ENCODE measurements at regions not wholly inside any gene's neighbourhood (a gene's known extent, or its start where the extent isn't known, plus 50 kb on each side); places are given as distances from the start of the nearest gene placed in this dataset.

DNA sequence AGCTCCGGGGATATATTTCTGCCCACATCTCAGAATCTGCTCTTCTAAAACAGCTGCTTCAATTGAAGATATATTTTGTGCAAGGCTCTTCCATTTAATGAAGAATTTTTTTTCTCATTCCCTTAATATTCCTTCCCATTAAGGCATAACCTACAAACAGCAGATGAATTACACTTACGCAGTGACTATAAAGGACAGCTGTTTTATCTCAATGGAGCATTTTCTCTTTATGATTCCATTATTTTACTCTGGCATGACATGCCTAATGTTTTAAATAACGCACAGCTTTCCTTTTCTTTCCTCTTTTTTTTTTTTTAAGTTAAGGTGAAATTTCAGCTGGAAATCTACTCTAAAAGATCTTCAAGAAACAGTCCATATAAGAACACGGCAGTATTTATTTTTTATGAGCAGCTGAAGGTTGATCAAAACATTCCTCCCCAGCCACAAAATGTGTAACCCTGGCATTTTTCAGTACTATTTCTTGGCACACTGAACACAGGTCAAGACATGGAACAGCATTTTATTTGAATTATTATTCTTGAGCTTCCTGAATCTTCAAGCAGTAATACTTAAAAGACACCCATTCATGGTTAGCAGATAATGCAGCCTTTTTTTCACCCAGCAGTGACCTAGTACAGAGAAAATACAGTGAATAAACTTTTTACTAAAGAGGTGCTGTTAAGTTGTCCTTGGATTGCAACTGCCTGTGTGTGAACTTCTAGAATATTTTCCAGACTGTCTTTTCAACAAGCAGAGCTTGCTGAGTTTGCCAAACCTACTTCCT is 118.1 kb upstream of the FOXN3 start:
- no peak overlapping the region for H2AFZ ChIP-seq
- no peaks in the 10 kb centered on the region for H3K79me2 ChIP-seq (ENCODE audit: low read depth)
- no peaks in the 10 kb centered on the region for H3F3A ChIP-seq (ENCODE audit: insufficient read depth, low read depth)
- no peak overlapping the region for H3K4me2 ChIP-seq
- H3K9me2 ChIP-seq (ENCODE audit: insufficient read depth): no peaks in the 10 kb centered on the region
- DNase-seq: no peak
- intact Hi-C loops (cut with micrococcal nuclease; ENCODE audit: unreplicated experiment): no loop called here
- no peaks in the 10 kb centered on the region for H3K9me3 ChIP-seq (ENCODE audit: insufficient read depth, low read depth)
- no peaks in the 10 kb centered on the region for H3K36me3 ChIP-seq (ENCODE audit: low read depth)
- POLR2A ChIA-PET (ENCODE audit: unreplicated experiment): no interaction called here
- BruUV-seq (replicated peaks): no TSS peak
- H4K20me1 ChIP-seq (ENCODE audit: insufficient read depth): no peaks in the 10 kb centered on the region
- no peak overlapping the region for H3K4me3 ChIP-seq
- no peaks in the 10 kb centered on the region for H3K4me1 ChIP-seq (replicated peaks; ENCODE audit: insufficient read depth)
- H3K27ac ChIP-seq: no peak overlapping the region
- no peak for TF ChIP-seq EZH2 (IDR thresholded peaks at IDR 0.05; ENCODE audit: low read depth)
- TF ChIP-seq, protein P1, sequence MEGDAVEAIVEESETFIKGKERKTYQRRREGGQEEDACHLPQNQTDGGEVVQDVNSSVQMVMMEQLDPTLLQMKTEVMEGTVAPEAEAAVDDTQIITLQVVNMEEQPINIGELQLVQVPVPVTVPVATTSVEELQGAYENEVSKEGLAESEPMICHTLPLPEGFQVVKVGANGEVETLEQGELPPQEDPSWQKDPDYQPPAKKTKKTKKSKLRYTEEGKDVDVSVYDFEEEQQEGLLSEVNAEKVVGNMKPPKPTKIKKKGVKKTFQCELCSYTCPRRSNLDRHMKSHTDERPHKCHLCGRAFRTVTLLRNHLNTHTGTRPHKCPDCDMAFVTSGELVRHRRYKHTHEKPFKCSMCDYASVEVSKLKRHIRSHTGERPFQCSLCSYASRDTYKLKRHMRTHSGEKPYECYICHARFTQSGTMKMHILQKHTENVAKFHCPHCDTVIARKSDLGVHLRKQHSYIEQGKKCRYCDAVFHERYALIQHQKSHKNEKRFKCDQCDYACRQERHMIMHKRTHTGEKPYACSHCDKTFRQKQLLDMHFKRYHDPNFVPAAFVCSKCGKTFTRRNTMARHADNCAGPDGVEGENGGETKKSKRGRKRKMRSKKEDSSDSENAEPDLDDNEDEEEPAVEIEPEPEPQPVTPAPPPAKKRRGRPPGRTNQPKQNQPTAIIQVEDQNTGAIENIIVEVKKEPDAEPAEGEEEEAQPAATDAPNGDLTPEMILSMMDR (conservative IDR thresholded peaks at IDR 0.05): no peak
- CTCF ChIA-PET: no interaction called here
- peaks cover 32% of the 10 kb centered on the region; the same call in 1 of the 2 replicates for H3K27me3 ChIP-seq (ENCODE audit: insufficient read depth, low read depth)

DNA sequence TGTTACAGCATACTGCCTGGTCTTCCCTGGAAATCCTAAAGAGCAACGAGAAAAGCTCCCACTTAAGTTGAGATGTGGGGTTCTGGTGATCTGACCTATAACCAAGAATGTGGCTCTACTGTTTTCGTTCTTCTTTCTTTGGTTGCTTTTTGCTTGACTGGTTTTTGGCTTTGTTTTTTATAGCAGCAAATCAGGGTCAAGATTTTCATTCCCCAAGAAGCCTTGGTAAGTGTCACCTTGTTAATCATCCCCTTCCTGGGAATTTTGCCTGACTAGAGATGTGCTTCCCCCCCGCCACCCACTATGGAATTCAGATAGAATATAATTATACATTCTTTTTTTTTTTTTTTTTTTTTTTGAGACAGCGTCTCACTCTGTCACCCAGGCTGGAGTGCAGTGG is 116.7 kb upstream of the FOXN3 start:
- CTCF ChIA-PET: no interaction called here
- intact Hi-C loops (cut with micrococcal nuclease; ENCODE audit: unreplicated experiment): no loop called here
- POLR2A ChIA-PET (ENCODE audit: unreplicated experiment): no interaction called here

DNA sequence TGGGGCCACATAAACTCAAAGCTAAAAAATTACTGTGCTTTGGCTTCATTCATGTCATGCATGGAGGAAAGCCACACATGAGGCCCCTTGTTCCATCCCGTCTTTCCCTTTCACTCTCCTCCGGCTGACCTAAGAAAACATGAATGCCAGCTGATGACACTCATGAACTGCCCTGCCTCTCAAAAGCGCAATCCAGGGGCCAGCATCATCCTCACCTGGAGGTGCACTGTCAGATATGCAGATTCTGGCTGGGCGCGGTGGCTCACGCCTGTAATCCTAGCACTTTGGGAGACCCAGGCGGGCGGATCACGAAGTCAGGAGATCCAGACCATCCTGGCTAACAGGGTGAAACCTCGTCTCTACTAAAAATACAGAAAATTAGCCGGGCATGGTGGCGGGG is 116.1 kb upstream of the FOXN3 start:
- Histone ChIP-seq H3K27me3 (ENCODE audit: insufficient read depth, low read depth) (peaks cover 32% of the 10 kb centered on the region; the same call in 1 of the 2 replicates), H3K9me3 (ENCODE audit: insufficient read depth, low read depth) (no peaks in the 10 kb centered on the region), H3K36me3 (ENCODE audit: low read depth) (no peaks in the 10 kb centered on the region), H3F3A (ENCODE audit: insufficient read depth, low read depth) (no peaks in the 10 kb centered on the region), H3K79me2 (ENCODE audit: low read depth) (no peaks in the 10 kb centered on the region), H2AFZ (no peak overlapping the region), H3K27ac (no peak overlapping the region), H3K4me1 (replicated peaks; ENCODE audit: insufficient read depth) (no peaks in the 10 kb centered on the region), H3K9me2 (ENCODE audit: insufficient read depth) (no peaks in the 10 kb centered on the region), H3K4me2 (no peak overlapping the region), H3K4me3 (no peak overlapping the region), H4K20me1 (ENCODE audit: insufficient read depth) (no peaks in the 10 kb centered on the region)
- TF ChIP-seq, protein P1 (conservative IDR thresholded peaks at IDR 0.05): no peak
- no peak for TF ChIP-seq EZH2 (IDR thresholded peaks at IDR 0.05; ENCODE audit: low read depth)
- ChIA-PET CTCF (no interaction called here), POLR2A (ENCODE audit: unreplicated experiment) (no interaction called here)
- no peak for DNase-seq
- BruUV-seq (replicated peaks): no TSS peak
- intact Hi-C loops (cut with micrococcal nuclease; ENCODE audit: unreplicated experiment): no loop called here

More for the DNA sequence above, 116.7 kb upstream of the FOXN3 start:
- Histone ChIP-seq H3F3A (ENCODE audit: insufficient read depth, low read depth) (no peaks in the 10 kb centered on the region), H3K4me1 (replicated peaks; ENCODE audit: insufficient read depth) (no peaks in the 10 kb centered on the region), H3K27me3 (ENCODE audit: insufficient read depth, low read depth) (peaks cover 32% of the 10 kb centered on the region; the same call in 1 of the 2 replicates), H4K20me1 (ENCODE audit: insufficient read depth) (no peaks in the 10 kb centered on the region), H3K9me3 (ENCODE audit: insufficient read depth, low read depth) (no peaks in the 10 kb centered on the region), H2AFZ (no peak overlapping the region), H3K4me2 (no peak overlapping the region), H3K27ac (no peak overlapping the region), H3K79me2 (ENCODE audit: low read depth) (no peaks in the 10 kb centered on the region), H3K36me3 (ENCODE audit: low read depth) (no peaks in the 10 kb centered on the region), H3K4me3 (no peak overlapping the region), H3K9me2 (ENCODE audit: insufficient read depth) (no peaks in the 10 kb centered on the region)
- DNase-seq: no peak
- TF ChIP-seq EZH2 (IDR thresholded peaks at IDR 0.05; ENCODE audit: low read depth): no peak
- TF ChIP-seq, protein P1 (conservative IDR thresholded peaks at IDR 0.05): no peak
- BruUV-seq (replicated peaks): no TSS peak
